ENCODE measurements at regions not wholly inside any gene's neighbourhood (a gene's known extent, or its start where the extent isn't known, plus 50 kb on each side); places are given as distances from the start of the nearest gene placed in this dataset.

- Histone ChIP-seq H3K27me3 (ENCODE audit: control insufficient read depth in 5 of 5, insufficient read depth in 4 of 5, low read length in 5 of 5) (peaks cover 0 to 6% (median 2%) of the 10 kb centered on the region in 5 donors), H3K9me3 (ENCODE audit: control insufficient read depth in 5 of 5, low read length in 5 of 5) (no peaks in the 10 kb centered on the region), H3K27ac (ENCODE audit: low read depth, low read length) (no peak overlapping the region), H3K36me3 (ENCODE audit: control insufficient read depth in 5 of 5, insufficient read depth in 5 of 5, low read length in 5 of 5) (no peaks in the 10 kb centered on the region), H3K4me1 (ENCODE audit: control insufficient read depth in 5 of 5, insufficient read depth in 5 of 5, low read length in 5 of 5) (no peaks in the 10 kb centered on the region), H3K9ac (ENCODE audit: low read length in 5 of 5) (no peak overlapping the region), H3K4me3 (ENCODE audit: low read depth in 1 of 5, low read length in 5 of 5) (no peak overlapping the region)
Observed at GRCh38 chr20:60820149-60820548, 431.9 kb upstream of the CDH4 start.

GRCh38 chr20:60820918-60821317, 431.1 kb upstream of the CDH4 start:
- no peak overlapping the region for H3K9ac ChIP-seq (ENCODE audit: low read length in 5 of 5)
- no peaks in the 10 kb centered on the region for H3K4me1 ChIP-seq (ENCODE audit: control insufficient read depth in 5 of 5, insufficient read depth in 5 of 5, low read length in 5 of 5)
- no peaks in the 10 kb centered on the region for H3K36me3 ChIP-seq (ENCODE audit: control insufficient read depth in 5 of 5, insufficient read depth in 5 of 5, low read length in 5 of 5)
- peaks cover 0 to 6% (median 0%) of the 10 kb centered on the region in 5 donors for H3K27me3 ChIP-seq (ENCODE audit: control insufficient read depth in 5 of 5, insufficient read depth in 4 of 5, low read length in 5 of 5)
- H3K9me3 ChIP-seq (ENCODE audit: control insufficient read depth in 5 of 5, low read length in 5 of 5): no peaks in the 10 kb centered on the region
- H3K4me3 ChIP-seq (ENCODE audit: low read depth in 1 of 5, low read length in 5 of 5): no peak overlapping the region
- no peak overlapping the region for H3K27ac ChIP-seq (ENCODE audit: low read depth, low read length)

GRCh38 chr20:60822699-60823607, 429.1 kb upstream of the CDH4 start:
- Histone ChIP-seq H3K36me3 (ENCODE audit: control insufficient read depth in 5 of 5, insufficient read depth in 5 of 5, low read length in 5 of 5) (no peaks in the 10 kb centered on the region), H3K9ac (ENCODE audit: low read length in 5 of 5) (no peak overlapping the region), H3K9me3 (ENCODE audit: control insufficient read depth in 5 of 5, low read length in 5 of 5) (peaks cover 0 to 2% (median under 1%) of the 10 kb centered on the region in 5 donors), H3K4me3 (ENCODE audit: low read depth in 1 of 5, low read length in 5 of 5) (no peak overlapping the region), H3K27ac (ENCODE audit: low read depth, low read length) (no peak overlapping the region), H3K4me1 (ENCODE audit: control insufficient read depth in 5 of 5, insufficient read depth in 5 of 5, low read length in 5 of 5) (no peaks in the 10 kb centered on the region), H3K27me3 (ENCODE audit: control insufficient read depth in 5 of 5, insufficient read depth in 4 of 5, low read length in 5 of 5) (peaks cover 0 to 6% (median 0%) of the 10 kb centered on the region in 5 donors)

- Histone ChIP-seq H3K9me3 (ENCODE audit: control insufficient read depth in 5 of 5, low read length in 5 of 5) (peaks cover 0 to 7% (median 2%) of the 10 kb centered on the region in 5 donors), H3K4me1 (ENCODE audit: control insufficient read depth in 5 of 5, insufficient read depth in 5 of 5, low read length in 5 of 5) (no peaks in the 10 kb centered on the region), H3K4me3 (ENCODE audit: low read depth in 1 of 5, low read length in 5 of 5) (no peak overlapping the region), H3K36me3 (ENCODE audit: control insufficient read depth in 5 of 5, insufficient read depth in 5 of 5, low read length in 5 of 5) (no peaks in the 10 kb centered on the region), H3K27ac (ENCODE audit: low read depth, low read length) (no peak overlapping the region), H3K9ac (ENCODE audit: low read length in 5 of 5) (no peak overlapping the region), H3K27me3 (ENCODE audit: control insufficient read depth in 5 of 5, insufficient read depth in 4 of 5, low read length in 5 of 5) (peaks cover 0 to 4% (median 0%) of the 10 kb centered on the region in 5 donors)
Observed at GRCh38 chr20:60835876-60836275, 416.2 kb upstream of the CDH4 start.

GRCh38 chr20:60837173-60837770, 414.8 kb upstream of the CDH4 start:
- Histone ChIP-seq H3K4me3 (ENCODE audit: low read depth in 1 of 5, low read length in 5 of 5) (no peak overlapping the region), H3K36me3 (ENCODE audit: control insufficient read depth in 5 of 5, insufficient read depth in 5 of 5, low read length in 5 of 5) (no peaks in the 10 kb centered on the region), H3K9me3 (ENCODE audit: control insufficient read depth in 5 of 5, low read length in 5 of 5) (peaks cover 0 to 2% (median 0%) of the 10 kb centered on the region in 5 donors), H3K27ac (ENCODE audit: low read depth, low read length) (no peak overlapping the region), H3K9ac (ENCODE audit: low read length in 5 of 5) (no peak overlapping the region), H3K27me3 (ENCODE audit: control insufficient read depth in 5 of 5, insufficient read depth in 4 of 5, low read length in 5 of 5) (peaks cover 0 to 2% (median 0%) of the 10 kb centered on the region in 5 donors), H3K4me1 (ENCODE audit: control insufficient read depth in 5 of 5, insufficient read depth in 5 of 5, low read length in 5 of 5) (no peaks in the 10 kb centered on the region)

GRCh38 chr20:60838297-60838696, 413.8 kb upstream of the CDH4 start:
- Histone ChIP-seq H3K9me3 (ENCODE audit: control insufficient read depth in 5 of 5, low read length in 5 of 5) (peaks cover 0 to 2% (median 0%) of the 10 kb centered on the region in 5 donors), H3K9ac (ENCODE audit: low read length in 5 of 5) (no peak overlapping the region), H3K4me3 (ENCODE audit: low read depth in 1 of 5, low read length in 5 of 5) (no peak overlapping the region), H3K36me3 (ENCODE audit: control insufficient read depth in 5 of 5, insufficient read depth in 5 of 5, low read length in 5 of 5) (no peaks in the 10 kb centered on the region), H3K4me1 (ENCODE audit: control insufficient read depth in 5 of 5, insufficient read depth in 5 of 5, low read length in 5 of 5) (no peaks in the 10 kb centered on the region), H3K27ac (ENCODE audit: low read depth, low read length) (no peak overlapping the region), H3K27me3 (ENCODE audit: control insufficient read depth in 5 of 5, insufficient read depth in 4 of 5, low read length in 5 of 5) (peaks cover 0 to 2% (median 0%) of the 10 kb centered on the region in 5 donors)

GRCh38 chr20:60840971-60841370, 411.1 kb upstream of the CDH4 start:
- H3K36me3 ChIP-seq (ENCODE audit: control insufficient read depth in 5 of 5, insufficient read depth in 5 of 5, low read length in 5 of 5): no peaks in the 10 kb centered on the region
- no peaks in the 10 kb centered on the region for H3K27me3 ChIP-seq (ENCODE audit: control insufficient read depth in 5 of 5, insufficient read depth in 4 of 5, low read length in 5 of 5)
- no peak overlapping the region for H3K4me3 ChIP-seq (ENCODE audit: low read depth in 1 of 5, low read length in 5 of 5)
- H3K9ac ChIP-seq (ENCODE audit: low read length in 5 of 5): no peak overlapping the region
- no peak overlapping the region for H3K27ac ChIP-seq (ENCODE audit: low read depth, low read length)
- H3K9me3 ChIP-seq (ENCODE audit: control insufficient read depth in 5 of 5, low read length in 5 of 5): peaks cover 0 to 2% (median 0%) of the 10 kb centered on the region in 5 donors
- H3K4me1 ChIP-seq (ENCODE audit: control insufficient read depth in 5 of 5, insufficient read depth in 5 of 5, low read length in 5 of 5): no peaks in the 10 kb centered on the region

GRCh38 chr20:60845146-60845545, 406.9 kb upstream of the CDH4 start:
- peaks cover 0 to 2% (median 0%) of the 10 kb centered on the region in 5 donors for H3K9me3 ChIP-seq (ENCODE audit: control insufficient read depth in 5 of 5, low read length in 5 of 5)
- no peaks in the 10 kb centered on the region for H3K4me1 ChIP-seq (ENCODE audit: control insufficient read depth in 5 of 5, insufficient read depth in 5 of 5, low read length in 5 of 5)
- H3K4me3 ChIP-seq (ENCODE audit: low read depth in 1 of 5, low read length in 5 of 5): no peak overlapping the region
- no peak overlapping the region for H3K27ac ChIP-seq (ENCODE audit: low read depth, low read length)
- H3K36me3 ChIP-seq (ENCODE audit: control insufficient read depth in 5 of 5, insufficient read depth in 5 of 5, low read length in 5 of 5): no peaks in the 10 kb centered on the region
- no peaks in the 10 kb centered on the region for H3K27me3 ChIP-seq (ENCODE audit: control insufficient read depth in 5 of 5, insufficient read depth in 4 of 5, low read length in 5 of 5)
- H3K9ac ChIP-seq (ENCODE audit: low read length in 5 of 5): no peak overlapping the region

GRCh38 chr20:60851826-60852704, 400.0 kb upstream of the CDH4 start:
- peaks cover 0 to 11% (median 10%) of the 10 kb centered on the region in 5 donors for H3K9me3 ChIP-seq (ENCODE audit: control insufficient read depth in 5 of 5, low read length in 5 of 5)
- H3K9ac ChIP-seq (ENCODE audit: low read length in 5 of 5): no peak overlapping the region
- H3K4me1 ChIP-seq (ENCODE audit: control insufficient read depth in 5 of 5, insufficient read depth in 5 of 5, low read length in 5 of 5): no peaks in the 10 kb centered on the region
- no peaks in the 10 kb centered on the region for H3K27me3 ChIP-seq (ENCODE audit: control insufficient read depth in 5 of 5, insufficient read depth in 4 of 5, low read length in 5 of 5)
- no peak overlapping the region for H3K4me3 ChIP-seq (ENCODE audit: low read depth in 1 of 5, low read length in 5 of 5)
- H3K36me3 ChIP-seq (ENCODE audit: control insufficient read depth in 5 of 5, insufficient read depth in 5 of 5, low read length in 5 of 5): no peaks in the 10 kb centered on the region
- H3K27ac ChIP-seq (ENCODE audit: low read depth, low read length): no peak overlapping the region
